GM23338 (cell line): ENCODE measurements at regions not wholly inside any gene's neighbourhood (a gene's known extent, or its start where the extent isn't known, plus 50 kb on each side); places are given as distances from the start of the nearest gene placed in this dataset.

Source experiments
- CREB1 ChIP-seq: fragments of 250-450 bp; sonication (Bioruptor Pico); IDR thresholded peaks from 2 replicates; pipeline ENCODE4 v1.5.0; 2020; ENCODE audit warnings: low read depth, mild to moderate bottlenecking, moderate library complexity
- EZH2 ChIP-seq: fragments of 200-600 bp; sonication (generic); IDR thresholded peaks from one replicate; pipeline ENCODE4 v1.8.0; 2017; ENCODE audit warnings: antibody characterized with exemption, mild to moderate bottlenecking, low read depth; ENCODE audit not compliant: unreplicated experiment
- EZH2phosphoT487 ChIP-seq: fragments of 200-600 bp; sonication (generic); IDR thresholded peaks from one replicate; pipeline ENCODE4 v1.8.1; 2018; ENCODE audit warnings: antibody characterized with exemption; ENCODE audit not compliant: unreplicated experiment
- JUNB ChIP-seq: IDR thresholded peaks from one replicate; pipeline ENCODE4 v1.6.1; 2016; ENCODE audit warnings: antibody characterized with exemption; ENCODE audit not compliant: unreplicated experiment
- NANOG ChIP-seq: IDR thresholded peaks from 2 replicates; pipeline ENCODE4 v1.6.1; 2016; ENCODE audit warnings: antibody characterized with exemption, borderline replicate concordance
- POLR2AphosphoS5 ChIP-seq: IDR thresholded peaks from 2 replicates; pipeline ENCODE4 v1.6.1; 2016; ENCODE audit warnings: antibody characterized with exemption, low read depth
- ZNF331 ChIP-seq: fragments of 250-450 bp; sonication (Bioruptor Pico); IDR thresholded peaks from 2 replicates; pipeline ENCODE4 v1.5.0; 2020; ENCODE audit warnings: low read depth, mild to moderate bottlenecking, moderate library complexity
- TF ChIP-seq, protein P1 (sequence below), 2 experiments: fragments of 200-600 bp in 1 of 2; sonication (generic) in 1 of 2; conservative IDR thresholded peaks; 2 replicates each; pipeline versions ENCODE4 v1.5.1 to v1.6.1; 2016 to 2017; ENCODE audit warnings: antibody characterized with exemption in 2 of 2, low read depth in 2 of 2, mild to moderate bottlenecking in 2 of 2, moderate library complexity in 1 of 2
- TF ChIP-seq, protein P2 (sequence below): IDR thresholded peaks from 2 replicates; pipeline ENCODE4 v1.6.1; 2016; ENCODE audit warnings: antibody characterized with exemption
- TF ChIP-seq, protein P3 (sequence below): IDR thresholded peaks from one replicate; pipeline ENCODE4 v1.6.1; 2018; ENCODE audit warnings: antibody characterized with exemption; ENCODE audit not compliant: unreplicated experiment

DNA sequence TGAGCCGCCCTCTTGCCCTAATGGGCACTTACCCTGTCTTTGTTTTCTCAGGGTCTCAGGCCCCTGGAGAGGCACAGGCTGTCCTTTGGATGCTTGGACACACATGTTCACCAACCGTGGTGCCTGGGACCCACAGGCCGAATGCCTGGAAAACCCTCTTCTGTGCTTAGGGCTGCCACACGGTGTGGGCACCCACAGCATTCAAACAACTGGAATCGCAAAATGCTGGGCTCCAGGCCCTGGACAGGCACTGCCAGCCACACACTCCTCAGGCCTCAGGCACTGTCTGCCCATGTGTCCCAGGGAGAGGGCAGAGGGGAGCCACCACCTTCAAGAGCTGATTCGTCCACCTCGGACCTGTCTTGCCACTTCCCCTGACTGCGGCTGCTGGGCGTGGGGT lies 123.1 kb upstream of the ACKR3 start:
- TF ChIP-seq, protein P1, sequence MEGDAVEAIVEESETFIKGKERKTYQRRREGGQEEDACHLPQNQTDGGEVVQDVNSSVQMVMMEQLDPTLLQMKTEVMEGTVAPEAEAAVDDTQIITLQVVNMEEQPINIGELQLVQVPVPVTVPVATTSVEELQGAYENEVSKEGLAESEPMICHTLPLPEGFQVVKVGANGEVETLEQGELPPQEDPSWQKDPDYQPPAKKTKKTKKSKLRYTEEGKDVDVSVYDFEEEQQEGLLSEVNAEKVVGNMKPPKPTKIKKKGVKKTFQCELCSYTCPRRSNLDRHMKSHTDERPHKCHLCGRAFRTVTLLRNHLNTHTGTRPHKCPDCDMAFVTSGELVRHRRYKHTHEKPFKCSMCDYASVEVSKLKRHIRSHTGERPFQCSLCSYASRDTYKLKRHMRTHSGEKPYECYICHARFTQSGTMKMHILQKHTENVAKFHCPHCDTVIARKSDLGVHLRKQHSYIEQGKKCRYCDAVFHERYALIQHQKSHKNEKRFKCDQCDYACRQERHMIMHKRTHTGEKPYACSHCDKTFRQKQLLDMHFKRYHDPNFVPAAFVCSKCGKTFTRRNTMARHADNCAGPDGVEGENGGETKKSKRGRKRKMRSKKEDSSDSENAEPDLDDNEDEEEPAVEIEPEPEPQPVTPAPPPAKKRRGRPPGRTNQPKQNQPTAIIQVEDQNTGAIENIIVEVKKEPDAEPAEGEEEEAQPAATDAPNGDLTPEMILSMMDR (conservative IDR thresholded peaks at IDR 0.05; ENCODE audit: low read depth in 2 of 2): no peak
- TF ChIP-seq EZH2phosphoT487: no peak
- TF ChIP-seq POLR2AphosphoS5: no peak
- TF ChIP-seq, protein P2, sequence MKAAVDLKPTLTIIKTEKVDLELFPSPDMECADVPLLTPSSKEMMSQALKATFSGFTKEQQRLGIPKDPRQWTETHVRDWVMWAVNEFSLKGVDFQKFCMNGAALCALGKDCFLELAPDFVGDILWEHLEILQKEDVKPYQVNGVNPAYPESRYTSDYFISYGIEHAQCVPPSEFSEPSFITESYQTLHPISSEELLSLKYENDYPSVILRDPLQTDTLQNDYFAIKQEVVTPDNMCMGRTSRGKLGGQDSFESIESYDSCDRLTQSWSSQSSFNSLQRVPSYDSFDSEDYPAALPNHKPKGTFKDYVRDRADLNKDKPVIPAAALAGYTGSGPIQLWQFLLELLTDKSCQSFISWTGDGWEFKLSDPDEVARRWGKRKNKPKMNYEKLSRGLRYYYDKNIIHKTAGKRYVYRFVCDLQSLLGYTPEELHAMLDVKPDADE: no peak
- no peak for TF ChIP-seq EZH2
- TF ChIP-seq, protein P3, sequence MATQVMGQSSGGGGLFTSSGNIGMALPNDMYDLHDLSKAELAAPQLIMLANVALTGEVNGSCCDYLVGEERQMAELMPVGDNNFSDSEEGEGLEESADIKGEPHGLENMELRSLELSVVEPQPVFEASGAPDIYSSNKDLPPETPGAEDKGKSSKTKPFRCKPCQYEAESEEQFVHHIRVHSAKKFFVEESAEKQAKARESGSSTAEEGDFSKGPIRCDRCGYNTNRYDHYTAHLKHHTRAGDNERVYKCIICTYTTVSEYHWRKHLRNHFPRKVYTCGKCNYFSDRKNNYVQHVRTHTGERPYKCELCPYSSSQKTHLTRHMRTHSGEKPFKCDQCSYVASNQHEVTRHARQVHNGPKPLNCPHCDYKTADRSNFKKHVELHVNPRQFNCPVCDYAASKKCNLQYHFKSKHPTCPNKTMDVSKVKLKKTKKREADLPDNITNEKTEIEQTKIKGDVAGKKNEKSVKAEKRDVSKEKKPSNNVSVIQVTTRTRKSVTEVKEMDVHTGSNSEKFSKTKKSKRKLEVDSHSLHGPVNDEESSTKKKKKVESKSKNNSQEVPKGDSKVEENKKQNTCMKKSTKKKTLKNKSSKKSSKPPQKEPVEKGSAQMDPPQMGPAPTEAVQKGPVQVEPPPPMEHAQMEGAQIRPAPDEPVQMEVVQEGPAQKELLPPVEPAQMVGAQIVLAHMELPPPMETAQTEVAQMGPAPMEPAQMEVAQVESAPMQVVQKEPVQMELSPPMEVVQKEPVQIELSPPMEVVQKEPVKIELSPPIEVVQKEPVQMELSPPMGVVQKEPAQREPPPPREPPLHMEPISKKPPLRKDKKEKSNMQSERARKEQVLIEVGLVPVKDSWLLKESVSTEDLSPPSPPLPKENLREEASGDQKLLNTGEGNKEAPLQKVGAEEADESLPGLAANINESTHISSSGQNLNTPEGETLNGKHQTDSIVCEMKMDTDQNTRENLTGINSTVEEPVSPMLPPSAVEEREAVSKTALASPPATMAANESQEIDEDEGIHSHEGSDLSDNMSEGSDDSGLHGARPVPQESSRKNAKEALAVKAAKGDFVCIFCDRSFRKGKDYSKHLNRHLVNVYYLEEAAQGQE: no peak
- TF ChIP-seq JUNB: no peak
- TF ChIP-seq ZNF331 (CRISPR knock-in tag): no peak
- no peak for TF ChIP-seq CREB1
- TF ChIP-seq NANOG: no peak
